ENCODE measurements at regions not wholly inside any gene's neighbourhood (a gene's known extent, or its start where the extent isn't known, plus 50 kb on each side); places are given as distances from the start of the nearest gene placed in this dataset.
"Not testable (repeated sequence)": the region's sequence is repeated elsewhere in the genome, so short reads cannot be mapped to it uniquely, and the experiment has no call there.

- TF ChIP-seq CTCF (IDR thresholded peaks at IDR 0.05; ENCODE audit: low read depth, low read length); EZH2phosphoT487 (IDR thresholded peaks at IDR 0.05; ENCODE audit: low read depth): not testable (repeated sequence)
Observed at GRCh38 chr6:58139746-58140145, 822.3 kb downstream of the PRIM2 start.

All from OCI-LY3 (cell line).